OCI-LY3 (cell line): ENCODE measurements at regions not wholly inside any gene's neighbourhood (a gene's known extent, or its start where the extent isn't known, plus 50 kb on each side); places are given as distances from the start of the nearest gene placed in this dataset.

Source experiments
- EZH2phosphoT487 ChIP-seq: fragments of 200-600 bp; shearing (Covaris generic); IDR thresholded peaks from 2 replicates; pipeline ENCODE4 v1.6.1; 2018; ENCODE audit warnings: antibody characterized with exemption, mixed run types, low read depth
- TF ChIP-seq, protein P1 (sequence below): fragments of 200-600, 300-600 bp; sonication (generic); IDR thresholded peaks from 2 replicates; pipeline ENCODE4 v1.5.1; 2014; ENCODE audit warnings: antibody characterized with exemption, low read length, low read depth

DNA sequence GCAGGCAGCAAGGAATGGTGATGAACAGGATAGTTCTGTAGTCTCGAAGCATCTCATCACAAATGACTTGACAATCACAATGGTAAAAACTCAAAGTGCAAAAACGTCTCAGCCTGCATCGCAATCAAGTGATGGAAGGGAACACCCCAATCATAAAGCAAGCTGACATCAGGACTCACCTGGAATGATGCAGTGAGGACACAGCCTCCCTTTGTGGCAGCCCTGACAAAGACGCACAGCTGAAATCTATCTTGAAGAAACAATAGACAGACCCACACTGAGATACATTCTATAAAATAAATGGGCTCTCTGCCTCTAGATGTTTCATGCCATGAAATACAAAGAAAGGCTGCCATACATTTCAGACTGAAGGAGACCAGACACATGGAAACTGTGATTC, 748.0 kb upstream of the IGFBP3 start:
- TF ChIP-seq, protein P1, sequence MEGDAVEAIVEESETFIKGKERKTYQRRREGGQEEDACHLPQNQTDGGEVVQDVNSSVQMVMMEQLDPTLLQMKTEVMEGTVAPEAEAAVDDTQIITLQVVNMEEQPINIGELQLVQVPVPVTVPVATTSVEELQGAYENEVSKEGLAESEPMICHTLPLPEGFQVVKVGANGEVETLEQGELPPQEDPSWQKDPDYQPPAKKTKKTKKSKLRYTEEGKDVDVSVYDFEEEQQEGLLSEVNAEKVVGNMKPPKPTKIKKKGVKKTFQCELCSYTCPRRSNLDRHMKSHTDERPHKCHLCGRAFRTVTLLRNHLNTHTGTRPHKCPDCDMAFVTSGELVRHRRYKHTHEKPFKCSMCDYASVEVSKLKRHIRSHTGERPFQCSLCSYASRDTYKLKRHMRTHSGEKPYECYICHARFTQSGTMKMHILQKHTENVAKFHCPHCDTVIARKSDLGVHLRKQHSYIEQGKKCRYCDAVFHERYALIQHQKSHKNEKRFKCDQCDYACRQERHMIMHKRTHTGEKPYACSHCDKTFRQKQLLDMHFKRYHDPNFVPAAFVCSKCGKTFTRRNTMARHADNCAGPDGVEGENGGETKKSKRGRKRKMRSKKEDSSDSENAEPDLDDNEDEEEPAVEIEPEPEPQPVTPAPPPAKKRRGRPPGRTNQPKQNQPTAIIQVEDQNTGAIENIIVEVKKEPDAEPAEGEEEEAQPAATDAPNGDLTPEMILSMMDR, result no peak
- TF ChIP-seq EZH2phosphoT487, result no peak
